ENCODE measurements at regions not wholly inside any gene's neighbourhood (a gene's known extent, or its start where the extent isn't known, plus 50 kb on each side); places are given as distances from the start of the nearest gene placed in this dataset.

DNA sequence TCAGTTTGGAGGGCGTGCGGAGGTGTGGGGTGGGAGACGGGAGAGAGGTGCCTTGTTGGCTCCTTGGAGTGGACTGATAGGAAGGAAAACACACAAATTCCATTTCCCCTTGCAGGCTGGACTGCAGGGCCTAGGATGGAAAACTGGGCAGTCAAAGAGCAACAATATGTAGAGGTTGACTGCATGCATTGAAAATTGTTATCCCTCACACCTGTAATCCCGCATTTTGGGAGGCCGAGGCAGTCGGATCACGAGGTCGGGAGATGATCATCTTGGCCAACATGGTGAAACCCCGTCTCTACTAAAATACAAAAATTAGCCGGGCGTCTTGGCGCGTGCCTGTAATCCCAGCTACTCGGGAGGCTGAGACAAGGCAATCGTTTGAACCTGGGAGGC is 128.2 kb downstream of the PPIAL4G start (continued):
- TF ChIP-seq, protein P1, sequence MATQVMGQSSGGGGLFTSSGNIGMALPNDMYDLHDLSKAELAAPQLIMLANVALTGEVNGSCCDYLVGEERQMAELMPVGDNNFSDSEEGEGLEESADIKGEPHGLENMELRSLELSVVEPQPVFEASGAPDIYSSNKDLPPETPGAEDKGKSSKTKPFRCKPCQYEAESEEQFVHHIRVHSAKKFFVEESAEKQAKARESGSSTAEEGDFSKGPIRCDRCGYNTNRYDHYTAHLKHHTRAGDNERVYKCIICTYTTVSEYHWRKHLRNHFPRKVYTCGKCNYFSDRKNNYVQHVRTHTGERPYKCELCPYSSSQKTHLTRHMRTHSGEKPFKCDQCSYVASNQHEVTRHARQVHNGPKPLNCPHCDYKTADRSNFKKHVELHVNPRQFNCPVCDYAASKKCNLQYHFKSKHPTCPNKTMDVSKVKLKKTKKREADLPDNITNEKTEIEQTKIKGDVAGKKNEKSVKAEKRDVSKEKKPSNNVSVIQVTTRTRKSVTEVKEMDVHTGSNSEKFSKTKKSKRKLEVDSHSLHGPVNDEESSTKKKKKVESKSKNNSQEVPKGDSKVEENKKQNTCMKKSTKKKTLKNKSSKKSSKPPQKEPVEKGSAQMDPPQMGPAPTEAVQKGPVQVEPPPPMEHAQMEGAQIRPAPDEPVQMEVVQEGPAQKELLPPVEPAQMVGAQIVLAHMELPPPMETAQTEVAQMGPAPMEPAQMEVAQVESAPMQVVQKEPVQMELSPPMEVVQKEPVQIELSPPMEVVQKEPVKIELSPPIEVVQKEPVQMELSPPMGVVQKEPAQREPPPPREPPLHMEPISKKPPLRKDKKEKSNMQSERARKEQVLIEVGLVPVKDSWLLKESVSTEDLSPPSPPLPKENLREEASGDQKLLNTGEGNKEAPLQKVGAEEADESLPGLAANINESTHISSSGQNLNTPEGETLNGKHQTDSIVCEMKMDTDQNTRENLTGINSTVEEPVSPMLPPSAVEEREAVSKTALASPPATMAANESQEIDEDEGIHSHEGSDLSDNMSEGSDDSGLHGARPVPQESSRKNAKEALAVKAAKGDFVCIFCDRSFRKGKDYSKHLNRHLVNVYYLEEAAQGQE (IDR thresholded peaks at IDR 0.05; ENCODE audit: borderline replicate concordance): no peak
- TF ChIP-seq, protein P1 (CRISPR knock-in tag; IDR thresholded peaks at IDR 0.05; ENCODE audit: low read depth): no peak
- no peak for TF ChIP-seq SNIP1 (IDR thresholded peaks at IDR 0.05; ENCODE audit: low read depth)
- TF ChIP-seq, protein P2, sequence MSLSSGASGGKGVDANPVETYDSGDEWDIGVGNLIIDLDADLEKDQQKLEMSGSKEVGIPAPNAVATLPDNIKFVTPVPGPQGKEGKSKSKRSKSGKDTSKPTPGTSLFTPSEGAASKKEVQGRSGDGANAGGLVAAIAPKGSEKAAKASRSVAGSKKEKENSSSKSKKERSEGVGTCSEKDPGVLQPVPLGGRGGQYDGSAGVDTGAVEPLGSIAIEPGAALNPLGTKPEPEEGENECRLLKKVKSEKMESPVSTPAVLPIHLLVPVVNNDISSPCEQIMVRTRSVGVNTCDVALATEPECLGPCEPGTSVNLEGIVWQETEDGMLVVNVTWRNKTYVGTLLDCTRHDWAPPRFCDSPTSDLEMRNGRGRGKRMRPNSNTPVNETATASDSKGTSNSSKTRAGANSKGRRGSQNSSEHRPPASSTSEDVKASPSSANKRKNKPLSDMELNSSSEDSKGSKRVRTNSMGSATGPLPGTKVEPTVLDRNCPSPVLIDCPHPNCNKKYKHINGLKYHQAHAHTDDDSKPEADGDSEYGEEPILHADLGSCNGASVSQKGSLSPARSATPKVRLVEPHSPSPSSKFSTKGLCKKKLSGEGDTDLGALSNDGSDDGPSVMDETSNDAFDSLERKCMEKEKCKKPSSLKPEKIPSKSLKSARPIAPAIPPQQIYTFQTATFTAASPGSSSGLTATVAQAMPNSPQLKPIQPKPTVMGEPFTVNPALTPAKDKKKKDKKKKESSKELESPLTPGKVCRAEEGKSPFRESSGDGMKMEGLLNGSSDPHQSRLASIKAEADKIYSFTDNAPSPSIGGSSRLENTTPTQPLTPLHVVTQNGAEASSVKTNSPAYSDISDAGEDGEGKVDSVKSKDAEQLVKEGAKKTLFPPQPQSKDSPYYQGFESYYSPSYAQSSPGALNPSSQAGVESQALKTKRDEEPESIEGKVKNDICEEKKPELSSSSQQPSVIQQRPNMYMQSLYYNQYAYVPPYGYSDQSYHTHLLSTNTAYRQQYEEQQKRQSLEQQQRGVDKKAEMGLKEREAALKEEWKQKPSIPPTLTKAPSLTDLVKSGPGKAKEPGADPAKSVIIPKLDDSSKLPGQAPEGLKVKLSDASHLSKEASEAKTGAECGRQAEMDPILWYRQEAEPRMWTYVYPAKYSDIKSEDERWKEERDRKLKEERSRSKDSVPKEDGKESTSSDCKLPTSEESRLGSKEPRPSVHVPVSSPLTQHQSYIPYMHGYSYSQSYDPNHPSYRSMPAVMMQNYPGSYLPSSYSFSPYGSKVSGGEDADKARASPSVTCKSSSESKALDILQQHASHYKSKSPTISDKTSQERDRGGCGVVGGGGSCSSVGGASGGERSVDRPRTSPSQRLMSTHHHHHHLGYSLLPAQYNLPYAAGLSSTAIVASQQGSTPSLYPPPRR (CRISPR knock-in tag; IDR thresholded peaks at IDR 0.05; ENCODE audit: borderline replicate concordance): no peak

All from K562 (cell line).